Colonic mucosa (tissue), 4 donors: ENCODE measurements at regions not wholly inside any gene's neighbourhood (a gene's known extent, or its start where the extent isn't known, plus 50 kb on each side); places are given as distances from the start of the nearest gene placed in this dataset.

Experiments used
- DNase-seq: peaks from one replicate; pipeline ENCODE4 v3.0.0-alpha.2; 2020
- H3K27ac ChIP-seq: fragments of 200-600 bp; one replicate; pipeline ENCODE4 v1.8.0; 2021
- H3K27me3 ChIP-seq: fragments of 200-600 bp; one replicate; pipeline ENCODE4 v1.8.0; 2021
- H3K36me3 ChIP-seq: fragments of 200-600 bp; one replicate; pipeline ENCODE4 v1.8.0; 2021
- H3K4me1 ChIP-seq: fragments of 200-600 bp; one replicate; pipeline ENCODE4 v1.8.0; 2021; ENCODE audit warnings: mild to moderate bottlenecking
- H3K4me3 ChIP-seq: fragments of 200-600 bp; one replicate; pipeline ENCODE4 v1.8.0; 2021
- H3K9ac ChIP-seq, 2 donors: one replicate each; pipeline ENCODE4 v1.7.0; 2013; ENCODE audit warnings: control low read depth in 2 of 2, low read depth in 2 of 2, low read length in 2 of 2
- H3K9me3 ChIP-seq: fragments of 200-600 bp; one replicate; pipeline ENCODE4 v1.8.0; 2021
- CTCF ChIP-seq: fragments of 200-600 bp; IDR thresholded peaks from one replicate; pipeline ENCODE4 v1.8.0; 2022; ENCODE audit warnings: antibody characterized with exemption, mild to moderate bottlenecking
- intact Hi-C: fragments of 100-400 bp; cut with DNase I; formaldehyde crosslinking; loops from one replicate; pipeline ENCODE4 v1.14.1; 2022
- donor health status: healthy.
- donor health status: DM: no; HTN: no; CAD: no.
- donor health status: DM: no; HTN: no; CAD: no.

GRCh38 chr1:177865807-177866206, 104.1 kb downstream of the SEC16B start:
- H3K36me3 ChIP-seq, result no peaks in the 10 kb centered on the region
- DNase-seq, result no peak
- H3K27me3 ChIP-seq, result no peaks in the 10 kb centered on the region
- TF ChIP-seq CTCF, result no peak
- intact Hi-C loops, result no loop called here
- H3K9me3 ChIP-seq, result no peaks in the 10 kb centered on the region
- no peak overlapping the region for H3K9ac ChIP-seq
- no peaks in the 10 kb centered on the region for H3K4me1 ChIP-seq
- H3K4me3 ChIP-seq, result no peak overlapping the region
- no peak overlapping the region for H3K27ac ChIP-seq

DNA sequence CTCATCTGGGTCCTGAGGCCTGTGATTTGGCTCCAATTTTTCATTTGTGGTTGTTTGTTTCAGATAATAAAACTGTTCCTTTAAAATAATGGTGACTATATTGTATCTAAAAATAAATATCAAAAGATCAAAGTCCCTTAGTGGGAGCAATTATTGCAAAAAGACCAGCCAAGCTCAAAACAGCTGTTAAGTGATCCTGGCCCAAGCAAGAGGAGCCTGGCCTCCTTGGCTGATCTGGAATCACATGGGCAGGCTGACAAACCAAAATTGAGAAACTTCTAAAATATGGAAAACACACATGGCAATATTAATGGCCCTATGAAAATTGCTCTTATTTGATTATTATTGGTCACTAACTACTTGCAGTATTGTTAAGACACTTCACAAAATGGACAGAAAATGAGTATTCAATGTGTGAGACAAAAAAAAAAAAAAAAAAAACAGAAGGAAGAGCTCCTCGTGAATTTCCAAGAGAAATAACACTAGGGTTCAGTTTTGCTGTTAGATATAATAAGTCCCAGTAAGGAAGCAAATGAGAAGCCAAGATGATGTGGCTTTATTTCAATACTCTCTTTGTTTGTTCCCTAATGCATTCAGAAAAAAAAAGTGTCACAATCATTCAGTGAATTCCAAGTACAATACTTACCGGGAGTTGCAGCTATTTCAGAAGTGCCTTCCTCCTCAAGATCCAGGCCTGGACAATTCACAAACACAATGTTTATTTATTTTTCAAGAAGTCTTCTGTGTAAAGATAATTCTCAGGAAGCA, 105.1 kb downstream of the SEC16B start:
- intact Hi-C loops, result no loop called here
- TF ChIP-seq CTCF, result no peak
- H3K9ac ChIP-seq, result no peak overlapping the region
- no peaks in the 10 kb centered on the region for H3K9me3 ChIP-seq
- no peaks in the 10 kb centered on the region for H3K36me3 ChIP-seq
- no peak overlapping the region for H3K27ac ChIP-seq
- DNase-seq, result no peak
- no peaks in the 10 kb centered on the region for H3K4me1 ChIP-seq
- H3K4me3 ChIP-seq, result no peak overlapping the region
- H3K27me3 ChIP-seq, result no peaks in the 10 kb centered on the region

GRCh38 chr1:177863796-177864195, 106.1 kb downstream of the SEC16B start:
- H3K27me3 ChIP-seq, result no peaks in the 10 kb centered on the region
- intact Hi-C loops, result no loop called here

DNA sequence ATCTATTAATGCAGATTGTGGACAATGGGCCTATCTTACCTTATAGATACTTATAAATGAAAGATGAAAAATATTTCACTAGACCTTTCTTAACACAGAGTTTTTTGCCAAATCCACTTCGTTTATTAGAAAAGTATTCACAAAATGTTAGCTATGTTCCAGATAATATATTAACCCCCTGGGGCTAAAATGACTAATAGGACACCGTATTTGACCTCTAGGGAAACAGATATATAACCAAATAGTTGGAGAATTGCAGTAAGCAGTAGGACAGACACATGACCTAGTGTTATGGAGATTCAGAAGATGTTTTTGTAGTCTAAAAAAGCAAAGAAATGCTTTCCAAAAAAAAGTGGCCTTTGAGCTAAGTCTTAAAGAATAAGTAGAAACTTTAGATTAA, 106.9 kb downstream of the SEC16B start:
- Histone ChIP-seq H3K4me3 (no peak overlapping the region), H3K27me3 (no peaks in the 10 kb centered on the region), H3K36me3 (no peaks in the 10 kb centered on the region), H3K27ac (no peak overlapping the region), H3K9ac (no peak overlapping the region), H3K9me3 (no peaks in the 10 kb centered on the region), H3K4me1 (no peaks in the 10 kb centered on the region)
- DNase-seq, result no peak
- intact Hi-C loops, result no loop called here
- TF ChIP-seq CTCF, result no peak

More at GRCh38 chr1:177863796-177864195, 106.1 kb downstream of the SEC16B start:
- H3K9ac ChIP-seq, result no peak overlapping the region
- H3K4me1 ChIP-seq, result no peaks in the 10 kb centered on the region
- H3K9me3 ChIP-seq, result no peaks in the 10 kb centered on the region
- no peak overlapping the region for H3K4me3 ChIP-seq
- no peak for TF ChIP-seq CTCF
- H3K36me3 ChIP-seq, result no peaks in the 10 kb centered on the region
- DNase-seq, result no peak
- H3K27ac ChIP-seq, result no peak overlapping the region

- TF ChIP-seq CTCF, result no peak
- Histone ChIP-seq H3K27me3 (no peaks in the 10 kb centered on the region), H3K9me3 (no peaks in the 10 kb centered on the region), H3K4me1 (no peaks in the 10 kb centered on the region), H3K4me3 (no peak overlapping the region), H3K36me3 (no peaks in the 10 kb centered on the region), H3K27ac (no peak overlapping the region), H3K9ac (no peak overlapping the region)
- no peak for DNase-seq
- intact Hi-C loops, result no loop called here
Observed at GRCh38 chr1:177859572-177859971, 110.3 kb downstream of the SEC16B start.
